ENCODE measurements at regions not wholly inside any gene's neighbourhood (a gene's known extent, or its start where the extent isn't known, plus 50 kb on each side); places are given as distances from the start of the nearest gene placed in this dataset.
A peak's percentile ranks its signal among the peaks of the same experiment; 100 is the strongest.

- no peak for FAIRE-seq
- no peak for DNase-seq (ENCODE audit: insufficient read length, low spot score)
- TF ChIP-seq SPI1 (IDR thresholded peaks at IDR 0.05; ENCODE audit: low read depth, low read length) = no peak
- no peak for TF ChIP-seq POLR2A (IDR thresholded peaks at IDR 0.05; ENCODE audit: low read depth, low read length)
- TF ChIP-seq PAX5 (IDR thresholded peaks at IDR 0.05; ENCODE audit: insufficient read depth, low read length, severe bottlenecking) = no peak
- no peak for TF ChIP-seq POU2F2 (IDR thresholded peaks at IDR 0.05; ENCODE audit: low read depth, low read length)
Measured at GRCh38 chr11:57095896-57096295, 85.9 kb upstream of the LRRC55 start.

GRCh38 chr11:57097149-57097548, 84.6 kb upstream of the LRRC55 start:
- FAIRE-seq (no peak), DNase-seq (ENCODE audit: insufficient read length, low spot score) (no peak)
- no peak for TF ChIP-seq POLR2A (IDR thresholded peaks at IDR 0.05; ENCODE audit: low read depth, low read length)
- TF ChIP-seq SPI1 (IDR thresholded peaks at IDR 0.05; ENCODE audit: low read depth, low read length) = no peak
- TF ChIP-seq POLR2AphosphoS5 (IDR thresholded peaks at IDR 0.05; ENCODE audit: low read depth, low read length) = no peak
- TF ChIP-seq POU2F2 (IDR thresholded peaks at IDR 0.05; ENCODE audit: low read depth, low read length) = no peak
- no peak for TF ChIP-seq PAX5 (IDR thresholded peaks at IDR 0.05; ENCODE audit: insufficient read depth, low read length, severe bottlenecking)
- TF ChIP-seq TAF1 (IDR thresholded peaks at IDR 0.05; ENCODE audit: low read depth, low read length) = no peak

- DNase-seq (ENCODE audit: insufficient read length, low spot score) (no peak), FAIRE-seq (no peak)
- TF ChIP-seq POU2F2 (IDR thresholded peaks at IDR 0.05; ENCODE audit: low read depth, low read length) (no peak), POLR2AphosphoS5 (IDR thresholded peaks at IDR 0.05; ENCODE audit: low read depth, low read length) (no peak), SPI1 (IDR thresholded peaks at IDR 0.05; ENCODE audit: low read depth, low read length) (no peak), PAX5 (IDR thresholded peaks at IDR 0.05; ENCODE audit: insufficient read depth, low read length, severe bottlenecking) (no peak), POLR2A (IDR thresholded peaks at IDR 0.05; ENCODE audit: low read depth, low read length) (no peak), TAF1 (IDR thresholded peaks at IDR 0.05; ENCODE audit: low read depth, low read length) (no peak)
Measured at GRCh38 chr11:57098191-57098590, 83.6 kb upstream of the LRRC55 start.

GRCh38 chr11:57100638-57101331, 81.0 kb upstream of the LRRC55 start:
- FAIRE-seq (no peak), DNase-seq (ENCODE audit: insufficient read length, low spot score) (no peak)
- TF ChIP-seq POLR2A (IDR thresholded peaks at IDR 0.05; ENCODE audit: low read depth, low read length) (no peak), POLR2AphosphoS5 (IDR thresholded peaks at IDR 0.05; ENCODE audit: low read depth, low read length) (no peak), TAF1 (IDR thresholded peaks at IDR 0.05; ENCODE audit: low read depth, low read length) (no peak), POU2F2 (IDR thresholded peaks at IDR 0.05; ENCODE audit: low read depth, low read length) (no peak), SPI1 (IDR thresholded peaks at IDR 0.05; ENCODE audit: low read depth, low read length) (no peak)

GRCh38 chr11:57103899-57104605, 77.7 kb upstream of the LRRC55 start:
- no peak for DNase-seq (ENCODE audit: insufficient read length, low spot score)
- no peak for TF ChIP-seq SPI1 (IDR thresholded peaks at IDR 0.05; ENCODE audit: low read depth, low read length)
- FAIRE-seq = no peak

GRCh38 chr11:57109331-57109730, 72.4 kb upstream of the LRRC55 start:
- FAIRE-seq = no peak
- no peak for TF ChIP-seq POLR2A (IDR thresholded peaks at IDR 0.05; ENCODE audit: low read depth, low read length)
- no peak for TF ChIP-seq POLR2AphosphoS5 (IDR thresholded peaks at IDR 0.05; ENCODE audit: low read depth, low read length)
- no peak for TF ChIP-seq TAF1 (IDR thresholded peaks at IDR 0.05; ENCODE audit: low read depth, low read length)
- TF ChIP-seq PAX5 (IDR thresholded peaks at IDR 0.05; ENCODE audit: insufficient read depth, low read length, severe bottlenecking) = no peak
- TF ChIP-seq SPI1 (IDR thresholded peaks at IDR 0.05; ENCODE audit: low read depth, low read length) = no peak
- TF ChIP-seq POU2F2 (IDR thresholded peaks at IDR 0.05; ENCODE audit: low read depth, low read length) = no peak
- no peak for DNase-seq (ENCODE audit: insufficient read length, low spot score)

- no peak for FAIRE-seq
- no peak for TF ChIP-seq SPI1 (IDR thresholded peaks at IDR 0.05; ENCODE audit: low read depth, low read length)
- DNase-seq (ENCODE audit: insufficient read length, low spot score) = no peak
Measured at GRCh38 chr11:57111619-57112018, 70.1 kb upstream of the LRRC55 start.

- peak; percentile 28 for FAIRE-seq
Measured at GRCh38 chr11:57116654-57117053, 65.1 kb upstream of the LRRC55 start.

GRCh38 chr11:57120192-57120965, 61.4 kb upstream of the LRRC55 start:
- no peak for FAIRE-seq
- TF ChIP-seq SPI1 (IDR thresholded peaks at IDR 0.05; ENCODE audit: low read depth, low read length) = no peak
- no peak for TF ChIP-seq POLR2AphosphoS5 (IDR thresholded peaks at IDR 0.05; ENCODE audit: low read depth, low read length)
- TF ChIP-seq PAX5 (IDR thresholded peaks at IDR 0.05; ENCODE audit: insufficient read depth, low read length, severe bottlenecking) = no peak
- no peak for TF ChIP-seq POU2F2 (IDR thresholded peaks at IDR 0.05; ENCODE audit: low read depth, low read length)
- TF ChIP-seq POLR2A (IDR thresholded peaks at IDR 0.05; ENCODE audit: low read depth, low read length) = no peak
- no peak for TF ChIP-seq TAF1 (IDR thresholded peaks at IDR 0.05; ENCODE audit: low read depth, low read length)
- no peak for DNase-seq (ENCODE audit: insufficient read length, low spot score)

More at GRCh38 chr11:57116654-57117053, 65.1 kb upstream of the LRRC55 start:
- DNase-seq (ENCODE audit: insufficient read length, low spot score) = no peak
- TF ChIP-seq TAF1 (IDR thresholded peaks at IDR 0.05; ENCODE audit: low read depth, low read length) (no peak), POLR2A (IDR thresholded peaks at IDR 0.05; ENCODE audit: low read depth, low read length) (no peak)

- TF ChIP-seq POLR2A (IDR thresholded peaks at IDR 0.05; ENCODE audit: low read depth, low read length) = no peak
- TF ChIP-seq POU2F2 (IDR thresholded peaks at IDR 0.05; ENCODE audit: low read depth, low read length) = no peak
- TF ChIP-seq TAF1 (IDR thresholded peaks at IDR 0.05; ENCODE audit: low read depth, low read length) = no peak
- no peak for TF ChIP-seq SPI1 (IDR thresholded peaks at IDR 0.05; ENCODE audit: low read depth, low read length)
- TF ChIP-seq POLR2AphosphoS5 (IDR thresholded peaks at IDR 0.05; ENCODE audit: low read depth, low read length) = no peak
- TF ChIP-seq PAX5 (IDR thresholded peaks at IDR 0.05; ENCODE audit: insufficient read depth, low read length, severe bottlenecking) = no peak
- no peak for FAIRE-seq
- DNase-seq (ENCODE audit: insufficient read length, low spot score) = no peak
Measured at GRCh38 chr11:57121996-57122395, 59.8 kb upstream of the LRRC55 start.
